Hematopoietic multipotent progenitor cell treated with erythropoietin and hydrocortisone succinate and interleukin-3 and kit ligand, for 4 days (in vitro differentiated cells): ENCODE measurements at regions not wholly inside any gene's neighbourhood (a gene's known extent, or its start where the extent isn't known, plus 50 kb on each side); places are given as distances from the start of the nearest gene placed in this dataset.
"Not testable (repeated sequence)": the region's sequence is repeated elsewhere in the genome, so short reads cannot be mapped to it uniquely, and the experiment has no call there.

ENCODE experiments used
- DNase-seq: peaks from one replicate; pipeline ENCODE4 v3.0.0-alpha.2; 2015

GRCh38 chr21:38905752-38906151 is 100.0 kb downstream of the ETS2 start:
- no peak for DNase-seq

GRCh38 chr21:38905328-38905727 is 99.6 kb downstream of the ETS2 start:
- DNase-seq = no peak

GRCh38 chr21:38903690-38904139 is 98.0 kb downstream of the ETS2 start:
- no peak for DNase-seq

GRCh38 chr21:38902608-38903445 is 97.1 kb downstream of the ETS2 start:
- DNase-seq = no peak

GRCh38 chr21:38900499-38900898 is 94.8 kb downstream of the ETS2 start:
- no peak for DNase-seq

- not testable (repeated sequence) for DNase-seq
Observed at GRCh38 chr21:38899985-38900384, 94.3 kb downstream of the ETS2 start.

- no peak for DNase-seq
Observed at GRCh38 chr21:38899277-38899947, 93.7 kb downstream of the ETS2 start.

- DNase-seq = peak; percentile 46
Observed at GRCh38 chr21:38898422-38899096, 92.8 kb downstream of the ETS2 start.

- DNase-seq = no peak
Observed at GRCh38 chr21:38897532-38898421, 92.0 kb downstream of the ETS2 start.

GRCh38 chr21:38894899-38895298 is 89.2 kb downstream of the ETS2 start:
- no peak for DNase-seq

GRCh38 chr21:38888991-38889561 is 83.3 kb downstream of the ETS2 start:
- no peak for DNase-seq

GRCh38 chr21:38887749-38888148 is 82.0 kb downstream of the ETS2 start:
- no peak for DNase-seq

- no peak for DNase-seq
Observed at GRCh38 chr21:38887062-38887686, 81.4 kb downstream of the ETS2 start.

- no peak for DNase-seq
Observed at GRCh38 chr21:38885909-38886308, 80.2 kb downstream of the ETS2 start.

- DNase-seq = no peak
Observed at GRCh38 chr21:38884440-38884839, 78.7 kb downstream of the ETS2 start.

- peak; percentile 17 for DNase-seq
Observed at GRCh38 chr21:38883142-38883541, 77.4 kb downstream of the ETS2 start.

GRCh38 chr21:38881131-38881530 is 75.4 kb downstream of the ETS2 start:
- no peak for DNase-seq

GRCh38 chr21:38880577-38880966 is 74.8 kb downstream of the ETS2 start:
- no peak for DNase-seq

- no peak for DNase-seq
Observed at GRCh38 chr21:38879912-38880576, 74.3 kb downstream of the ETS2 start.

- peak; percentile 42 for DNase-seq
Observed at GRCh38 chr21:38878379-38879179, 72.8 kb downstream of the ETS2 start.
